Epithelial cell of proximal tubule (primary cell): ENCODE measurements at regions not wholly inside any gene's neighbourhood (a gene's known extent, or its start where the extent isn't known, plus 50 kb on each side); places are given as distances from the start of the nearest gene placed in this dataset.

ENCODE experiments used
- DNase-seq: peaks from one replicate; pipeline ENCODE4 v3.0.0-alpha.2; 2011; ENCODE audit warnings: low read depth
- H3K4me3 ChIP-seq: 2 replicates; pipeline ENCODE4 v1.5.1; 2011; ENCODE audit warnings: low read depth, mild to moderate bottlenecking, low read length
- CTCF ChIP-seq: conservative IDR thresholded peaks from 2 replicates; pipeline ENCODE4 v1.5.1; 2012; ENCODE audit warnings: low read depth, mild to moderate bottlenecking, low read length

- no peak for DNase-seq
- TF ChIP-seq CTCF: no peak
- H3K4me3 ChIP-seq: no peak overlapping the region
Measured at GRCh38 chr20:37643400-37643799, 50.4 kb upstream of the CTNNBL1 start.

GRCh38 chr20:37642246-37642645 is 51.6 kb upstream of the CTNNBL1 start:
- H3K4me3 ChIP-seq: no peak overlapping the region
- DNase-seq: no peak
- TF ChIP-seq CTCF: no peak

GRCh38 chr20:37640600-37641561 is 52.9 kb upstream of the CTNNBL1 start:
- no peak overlapping the region for H3K4me3 ChIP-seq
- TF ChIP-seq CTCF: no peak
- no peak for DNase-seq

GRCh38 chr20:37638527-37638926 is 55.3 kb upstream of the CTNNBL1 start:
- DNase-seq: no peak
- no peak overlapping the region for H3K4me3 ChIP-seq
- TF ChIP-seq CTCF: no peak

- DNase-seq: no peak
- no peak overlapping the region for H3K4me3 ChIP-seq
- TF ChIP-seq CTCF: no peak
Measured at GRCh38 chr20:37636977-37637376, 56.9 kb upstream of the CTNNBL1 start.

GRCh38 chr20:37636212-37636975 is 57.4 kb upstream of the CTNNBL1 start:
- no peak for TF ChIP-seq CTCF
- no peak for DNase-seq
- no peak overlapping the region for H3K4me3 ChIP-seq
